Ishikawa (cell line): ENCODE measurements at regions not wholly inside any gene's neighbourhood (a gene's known extent, or its start where the extent isn't known, plus 50 kb on each side); places are given as distances from the start of the nearest gene placed in this dataset.

ENCODE experiments used
- EGR1 ChIP-seq: IDR thresholded peaks from 2 replicates; pipeline ENCODE4 v1.6.1; 2012
- EP300 ChIP-seq: IDR thresholded peaks from 2 replicates; pipeline ENCODE4 v1.6.1; 2012; ENCODE audit warnings: borderline replicate concordance
- FOXM1 ChIP-seq: IDR thresholded peaks from 2 replicates; pipeline ENCODE4 v1.6.1; 2012; ENCODE audit warnings: low read depth, borderline replicate concordance
- REST ChIP-seq: IDR thresholded peaks from 2 replicates; pipeline ENCODE4 v1.6.1; 2012; ENCODE audit warnings: low read depth, mild to moderate bottlenecking
- TAF1 ChIP-seq: IDR thresholded peaks from 2 replicates; pipeline ENCODE4 v1.6.1; 2012; ENCODE audit warnings: low read depth, mild to moderate bottlenecking
- TCF12 ChIP-seq: IDR thresholded peaks from 2 replicates; pipeline ENCODE4 v1.6.1; 2012; ENCODE audit warnings: low read depth
- TEAD4 ChIP-seq: IDR thresholded peaks from 2 replicates; pipeline ENCODE4 v1.6.1; 2012
- USF1 ChIP-seq: IDR thresholded peaks from 2 replicates; pipeline ENCODE4 v1.6.1; 2012
- YY1 ChIP-seq: IDR thresholded peaks from 2 replicates; pipeline ENCODE4 v1.6.1; 2012; ENCODE audit warnings: low read depth
- ZBTB7A ChIP-seq: IDR thresholded peaks from 2 replicates; pipeline ENCODE4 v1.6.1; 2012; ENCODE audit warnings: low read depth
- TF ChIP-seq, protein P1 (sequence below): IDR thresholded peaks from 2 replicates; pipeline ENCODE4 v1.6.1; 2012

DNA sequence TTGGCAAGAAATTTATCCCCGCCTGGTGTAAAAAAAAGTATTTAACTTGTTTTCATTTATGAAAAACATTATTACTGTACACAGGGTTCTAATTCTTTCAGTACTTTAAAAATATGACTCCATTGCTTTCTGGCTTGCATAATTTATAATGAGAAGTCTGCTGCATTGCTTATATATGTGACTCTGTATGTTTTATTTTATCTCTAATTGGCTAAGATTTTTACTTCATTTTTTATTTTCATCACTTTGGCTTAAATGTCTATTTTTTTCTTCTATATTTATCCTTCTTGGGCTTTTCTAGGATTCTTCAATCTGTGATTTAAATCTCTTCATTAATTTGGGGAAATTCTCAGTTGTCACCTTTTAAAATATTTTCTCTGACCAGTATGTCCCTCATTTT is 636.6 kb upstream of the NR2F2 start:
- TF ChIP-seq TEAD4 (no peak), TAF1 (no peak), EP300 (no peak), YY1 (no peak), ZBTB7A (no peak), FOXM1 (no peak), TCF12 (no peak), EGR1 (no peak), USF1 (no peak), REST (no peak)
- TF ChIP-seq, protein P1, sequence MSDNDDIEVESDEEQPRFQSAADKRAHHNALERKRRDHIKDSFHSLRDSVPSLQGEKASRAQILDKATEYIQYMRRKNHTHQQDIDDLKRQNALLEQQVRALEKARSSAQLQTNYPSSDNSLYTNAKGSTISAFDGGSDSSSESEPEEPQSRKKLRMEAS, result no peak
